ENCODE measurements at regions not wholly inside any gene's neighbourhood (a gene's known extent, or its start where the extent isn't known, plus 50 kb on each side); places are given as distances from the start of the nearest gene placed in this dataset.

DNA sequence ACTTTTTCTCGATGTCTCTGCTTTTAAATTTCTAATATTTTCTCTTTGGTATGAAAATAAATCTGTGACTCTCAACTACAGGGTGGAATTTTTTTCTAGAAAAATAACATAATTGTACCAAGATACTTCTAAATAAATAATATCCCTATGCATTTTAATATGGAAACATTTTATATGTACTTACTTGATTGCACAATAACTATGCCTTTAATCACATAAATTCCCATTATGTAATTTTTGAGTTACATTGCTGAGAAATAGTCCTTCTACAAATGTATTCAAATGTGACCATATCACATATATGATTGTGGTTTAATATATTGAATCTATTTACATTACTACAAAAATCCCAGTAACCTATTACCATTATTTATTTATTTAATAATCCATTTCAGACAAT, 1543.3 kb upstream of the PABPC4L start:
- TF ChIP-seq EZH2 (IDR thresholded peaks at IDR 0.05; ENCODE audit: low read depth): no peak
- TF ChIP-seq, protein P1, sequence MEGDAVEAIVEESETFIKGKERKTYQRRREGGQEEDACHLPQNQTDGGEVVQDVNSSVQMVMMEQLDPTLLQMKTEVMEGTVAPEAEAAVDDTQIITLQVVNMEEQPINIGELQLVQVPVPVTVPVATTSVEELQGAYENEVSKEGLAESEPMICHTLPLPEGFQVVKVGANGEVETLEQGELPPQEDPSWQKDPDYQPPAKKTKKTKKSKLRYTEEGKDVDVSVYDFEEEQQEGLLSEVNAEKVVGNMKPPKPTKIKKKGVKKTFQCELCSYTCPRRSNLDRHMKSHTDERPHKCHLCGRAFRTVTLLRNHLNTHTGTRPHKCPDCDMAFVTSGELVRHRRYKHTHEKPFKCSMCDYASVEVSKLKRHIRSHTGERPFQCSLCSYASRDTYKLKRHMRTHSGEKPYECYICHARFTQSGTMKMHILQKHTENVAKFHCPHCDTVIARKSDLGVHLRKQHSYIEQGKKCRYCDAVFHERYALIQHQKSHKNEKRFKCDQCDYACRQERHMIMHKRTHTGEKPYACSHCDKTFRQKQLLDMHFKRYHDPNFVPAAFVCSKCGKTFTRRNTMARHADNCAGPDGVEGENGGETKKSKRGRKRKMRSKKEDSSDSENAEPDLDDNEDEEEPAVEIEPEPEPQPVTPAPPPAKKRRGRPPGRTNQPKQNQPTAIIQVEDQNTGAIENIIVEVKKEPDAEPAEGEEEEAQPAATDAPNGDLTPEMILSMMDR (conservative IDR thresholded peaks at IDR 0.05): no peak
- CTCF ChIA-PET: no interaction called here
- intact Hi-C loops (cut with micrococcal nuclease; ENCODE audit: unreplicated experiment): no loop called here

DNA sequence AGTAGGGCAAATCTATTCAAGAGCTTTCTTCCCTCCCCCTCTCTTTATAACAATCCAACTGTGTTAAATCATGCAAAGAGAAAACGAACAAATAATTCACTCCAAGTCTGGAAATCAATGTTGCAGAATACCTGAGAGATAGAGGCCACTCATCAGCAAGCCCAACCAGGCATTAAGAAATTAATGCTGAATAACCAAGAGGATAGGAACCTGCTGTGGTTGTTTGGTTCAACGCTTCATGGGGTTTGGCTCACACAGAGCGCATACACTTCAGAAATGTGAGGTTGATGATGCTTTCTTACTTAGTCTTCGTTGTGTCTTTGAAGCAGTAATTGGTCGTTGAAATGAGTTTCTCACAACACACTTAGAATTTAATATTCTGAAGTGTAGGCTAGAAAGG, 1540.0 kb upstream of the PABPC4L start:
- no peak overlapping the region for H2AFZ ChIP-seq
- no peaks in the 10 kb centered on the region for H3K4me1 ChIP-seq (replicated peaks; ENCODE audit: insufficient read depth)
- no peaks in the 10 kb centered on the region for H3K79me2 ChIP-seq (ENCODE audit: low read depth)
- intact Hi-C loops (cut with micrococcal nuclease; ENCODE audit: unreplicated experiment): no loop called here
- no peak overlapping the region for H3K4me2 ChIP-seq
- ChIA-PET CTCF (no interaction called here), POLR2A (ENCODE audit: unreplicated experiment) (no interaction called here)
- no peaks in the 10 kb centered on the region for H4K20me1 ChIP-seq (ENCODE audit: insufficient read depth)
- no peaks in the 10 kb centered on the region for H3K27me3 ChIP-seq (ENCODE audit: insufficient read depth, low read depth)
- no peaks in the 10 kb centered on the region for H3K9me3 ChIP-seq (ENCODE audit: insufficient read depth, low read depth)
- DNase-seq: no peak
- H3K4me3 ChIP-seq: no peak overlapping the region
- no TSS peak for BruUV-seq (replicated peaks)
- no peaks in the 10 kb centered on the region for H3F3A ChIP-seq (ENCODE audit: insufficient read depth, low read depth)
- TF ChIP-seq, protein P1 (conservative IDR thresholded peaks at IDR 0.05): no peak
- no peak for TF ChIP-seq EZH2 (IDR thresholded peaks at IDR 0.05; ENCODE audit: low read depth)
- H3K36me3 ChIP-seq (ENCODE audit: low read depth): no peaks in the 10 kb centered on the region
- H3K9me2 ChIP-seq (ENCODE audit: insufficient read depth): no peaks in the 10 kb centered on the region
- no peak overlapping the region for H3K27ac ChIP-seq

More for the DNA sequence above, 1543.3 kb upstream of the PABPC4L start:
- H3K27ac ChIP-seq: no peak overlapping the region
- H3K9me2 ChIP-seq (ENCODE audit: insufficient read depth): no peaks in the 10 kb centered on the region
- H2AFZ ChIP-seq: no peak overlapping the region
- H3K79me2 ChIP-seq (ENCODE audit: low read depth): no peaks in the 10 kb centered on the region
- H3K4me1 ChIP-seq (replicated peaks; ENCODE audit: insufficient read depth): no peaks in the 10 kb centered on the region
- no peak overlapping the region for H3K4me3 ChIP-seq
- DNase-seq: no peak
- H3K27me3 ChIP-seq (ENCODE audit: insufficient read depth, low read depth): no peaks in the 10 kb centered on the region
- H3K36me3 ChIP-seq (ENCODE audit: low read depth): no peaks in the 10 kb centered on the region
- H3K9me3 ChIP-seq (ENCODE audit: insufficient read depth, low read depth): no peaks in the 10 kb centered on the region
- POLR2A ChIA-PET (ENCODE audit: unreplicated experiment): no interaction called here
- H4K20me1 ChIP-seq (ENCODE audit: insufficient read depth): no peaks in the 10 kb centered on the region
- BruUV-seq (replicated peaks): no TSS peak
- H3F3A ChIP-seq (ENCODE audit: insufficient read depth, low read depth): no peaks in the 10 kb centered on the region
- no peak overlapping the region for H3K4me2 ChIP-seq

DNA sequence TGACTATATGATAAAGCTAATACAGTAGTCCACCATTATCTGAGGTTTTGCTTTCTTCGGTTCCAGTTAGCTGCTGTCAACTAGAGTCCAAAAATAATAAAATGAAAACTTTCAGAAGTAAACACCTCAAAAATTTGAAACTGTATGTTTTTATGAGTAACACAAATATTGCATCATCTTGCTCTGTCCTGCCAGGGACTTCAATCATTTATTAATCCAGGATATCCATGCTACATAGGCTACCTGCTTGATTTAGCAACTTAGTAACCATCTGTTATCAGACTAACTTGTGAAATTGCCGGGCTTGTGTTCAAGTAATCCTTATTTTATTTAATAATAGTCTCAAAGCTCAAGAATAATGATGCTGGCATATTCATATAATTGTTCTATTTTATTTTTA, 1537.8 kb upstream of the PABPC4L start:
- ChIA-PET CTCF (no interaction called here), POLR2A (ENCODE audit: unreplicated experiment) (no interaction called here)

More for the DNA sequence above, 1537.8 kb upstream of the PABPC4L start:
- no peak for DNase-seq
- H4K20me1 ChIP-seq (ENCODE audit: insufficient read depth): no peaks in the 10 kb centered on the region
- H3K9me2 ChIP-seq (ENCODE audit: insufficient read depth): no peaks in the 10 kb centered on the region
- no peak overlapping the region for H2AFZ ChIP-seq
- H3K36me3 ChIP-seq (ENCODE audit: low read depth): no peaks in the 10 kb centered on the region
- no peaks in the 10 kb centered on the region for H3F3A ChIP-seq (ENCODE audit: insufficient read depth, low read depth)
- H3K79me2 ChIP-seq (ENCODE audit: low read depth): no peaks in the 10 kb centered on the region
- H3K4me3 ChIP-seq: no peak overlapping the region
- H3K27ac ChIP-seq: no peak overlapping the region
- no peaks in the 10 kb centered on the region for H3K9me3 ChIP-seq (ENCODE audit: insufficient read depth, low read depth)
- no TSS peak for BruUV-seq (replicated peaks)
- no peak for TF ChIP-seq EZH2 (IDR thresholded peaks at IDR 0.05; ENCODE audit: low read depth)
- TF ChIP-seq, protein P1 (conservative IDR thresholded peaks at IDR 0.05): no peak
- no peak overlapping the region for H3K4me2 ChIP-seq
- H3K27me3 ChIP-seq (ENCODE audit: insufficient read depth, low read depth): no peaks in the 10 kb centered on the region
- intact Hi-C loops (cut with micrococcal nuclease; ENCODE audit: unreplicated experiment): no loop called here
- no peaks in the 10 kb centered on the region for H3K4me1 ChIP-seq (replicated peaks; ENCODE audit: insufficient read depth)

Measured in PC-9 (cell line).